Astrocyte of the hippocampus (primary cell): ENCODE measurements at regions not wholly inside any gene's neighbourhood (a gene's known extent, or its start where the extent isn't known, plus 50 kb on each side); places are given as distances from the start of the nearest gene placed in this dataset.
"Not testable (repeated sequence)": the region's sequence is repeated elsewhere in the genome, so short reads cannot be mapped to it uniquely, and the experiment has no call there.

ENCODE experiments used
- DNase-seq: peaks from one replicate; pipeline ENCODE4 v3.0.0; 2011; ENCODE audit warnings: low read depth, low spot score

DNA sequence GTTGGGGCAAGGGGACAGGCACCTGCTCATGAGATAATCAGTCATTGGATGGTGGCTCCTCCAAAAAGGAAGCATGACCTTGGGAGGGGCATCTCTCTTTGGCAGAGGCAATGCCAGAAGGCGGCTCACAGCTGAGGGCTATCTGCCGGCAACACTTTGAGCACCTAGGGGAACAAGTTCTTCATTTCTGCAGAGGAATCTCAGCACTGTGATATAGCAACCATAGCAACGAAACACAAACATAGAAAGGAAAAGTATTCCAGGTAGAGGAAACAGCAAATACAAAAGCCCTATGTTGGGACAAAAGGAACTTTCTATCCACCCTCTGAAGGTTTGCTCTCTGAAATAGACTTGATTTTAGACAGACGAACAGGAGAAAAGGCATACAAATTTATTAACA, 89.1 kb upstream of the NEDD4L start:
- no peak for DNase-seq

- no peak for DNase-seq
These were observed 90.1 kb upstream of the NEDD4L start for GRCh38 chr18:57953883-57954282.

- peak; percentile 51 for DNase-seq
These were observed 91.8 kb upstream of the NEDD4L start for GRCh38 chr18:57951999-57952774.

- DNase-seq, result no peak
These were observed 92.8 kb upstream of the NEDD4L start for GRCh38 chr18:57951117-57951796.

DNA sequence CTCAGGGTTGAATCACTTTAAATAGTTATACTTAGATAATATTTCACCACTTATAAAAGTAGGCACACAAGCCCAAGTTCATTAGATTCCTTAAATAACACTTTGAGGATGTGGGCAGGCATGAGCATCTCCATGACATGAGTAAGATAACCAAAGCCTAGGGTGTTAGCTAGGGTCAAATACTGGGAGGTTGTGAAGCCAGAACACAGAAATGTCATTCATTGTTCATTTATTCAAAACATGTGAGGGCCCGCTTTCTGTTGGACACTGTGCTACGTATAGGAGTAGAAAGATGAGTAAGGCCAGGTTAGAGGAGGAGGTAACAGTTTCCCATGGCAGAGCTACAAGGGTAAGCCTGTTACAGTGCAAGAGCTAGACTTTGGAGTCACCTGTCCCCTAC, 93.5 kb upstream of the NEDD4L start:
- DNase-seq, result no peak

DNA sequence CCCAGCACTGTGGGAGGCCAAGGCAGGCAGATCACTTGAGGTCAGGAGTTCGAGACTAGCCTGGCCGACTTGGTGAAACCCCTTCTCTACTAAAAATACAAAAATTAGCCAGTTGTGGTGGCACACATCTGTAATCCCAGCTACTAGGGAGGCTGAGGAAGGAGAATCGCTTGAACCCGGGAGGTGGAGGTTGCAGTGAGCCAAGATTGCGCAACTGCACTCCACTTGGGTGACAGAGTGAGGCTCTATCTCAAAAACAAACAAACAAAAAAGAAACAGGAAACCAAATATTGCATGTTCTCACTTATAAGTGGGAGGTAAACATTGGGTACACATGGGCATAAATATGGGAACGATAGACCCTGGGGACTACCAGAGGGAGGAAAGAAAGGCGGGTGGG, 94.7 kb upstream of the NEDD4L start:
- not testable (repeated sequence) for DNase-seq

DNA sequence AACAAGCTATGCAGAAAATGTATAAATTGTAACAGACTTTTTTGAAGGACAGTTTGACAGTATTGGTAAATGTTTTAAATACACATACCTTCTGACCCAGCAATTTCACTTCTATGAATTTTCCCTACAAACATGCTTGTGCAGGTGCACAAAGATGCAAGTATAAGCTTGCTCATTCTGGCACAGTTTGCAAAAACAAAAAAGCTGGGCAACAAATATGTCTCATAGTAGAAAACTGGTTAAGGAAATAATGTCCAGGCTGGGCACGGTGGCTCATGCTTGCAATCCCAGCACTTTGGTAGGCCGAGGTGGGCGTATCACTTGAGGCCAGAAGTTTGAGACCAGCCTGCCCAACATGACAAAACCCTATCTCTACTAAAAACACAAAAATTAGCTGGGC, 96.9 kb upstream of the NEDD4L start:
- DNase-seq, result no peak

GRCh38 chr18:57943723-57944122, 100.3 kb upstream of the NEDD4L start:
- DNase-seq, result peak; percentile 21

- no peak for DNase-seq
These were observed 101.5 kb upstream of the NEDD4L start for GRCh38 chr18:57942493-57942892.

GRCh38 chr18:57941841-57942489, 102.1 kb upstream of the NEDD4L start:
- DNase-seq, result no peak

GRCh38 chr18:57940166-57940660, 103.8 kb upstream of the NEDD4L start:
- no peak for DNase-seq

GRCh38 chr18:57934375-57934774, 109.7 kb upstream of the NEDD4L start:
- DNase-seq, result not testable (repeated sequence)

DNA sequence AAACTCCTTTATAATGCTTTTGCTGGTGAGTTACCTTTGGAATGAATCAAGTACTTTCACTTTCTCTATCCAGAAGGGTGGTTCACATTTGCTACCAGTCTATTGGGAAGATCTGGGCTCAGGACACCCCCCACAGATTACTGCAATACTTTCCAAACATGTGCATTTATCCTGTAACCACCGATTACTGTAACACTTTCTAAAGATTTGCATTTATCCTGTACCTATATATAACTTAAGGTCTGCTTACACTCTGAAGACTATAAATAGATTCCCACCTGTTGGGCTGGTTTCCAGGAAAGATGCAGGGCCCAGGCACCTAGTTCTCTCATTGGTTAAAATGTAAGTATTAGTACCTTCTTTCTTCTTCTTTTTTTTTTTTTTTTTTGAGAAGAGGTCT, 113.0 kb upstream of the NEDD4L start:
- DNase-seq, result no peak

DNA sequence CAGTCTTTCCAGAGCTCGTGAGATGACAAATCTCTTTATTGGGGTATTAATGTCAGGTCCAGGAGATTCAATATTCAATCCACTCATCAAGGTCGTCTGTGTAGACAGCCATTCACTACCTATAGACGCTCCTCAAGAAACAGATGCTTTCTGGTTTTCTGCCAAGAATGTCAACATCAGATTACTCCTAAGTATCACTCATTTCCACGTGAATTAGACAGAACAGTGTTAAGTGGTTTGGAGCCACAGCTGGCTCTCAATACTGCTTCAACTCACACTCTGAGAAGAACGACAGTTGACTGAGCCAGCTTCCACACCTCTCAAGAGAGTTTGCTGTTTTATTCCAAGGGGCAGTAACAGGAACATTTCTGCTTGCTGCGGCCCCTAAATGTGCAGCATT, 113.5 kb upstream of the NEDD4L start:
- no peak for DNase-seq

DNA sequence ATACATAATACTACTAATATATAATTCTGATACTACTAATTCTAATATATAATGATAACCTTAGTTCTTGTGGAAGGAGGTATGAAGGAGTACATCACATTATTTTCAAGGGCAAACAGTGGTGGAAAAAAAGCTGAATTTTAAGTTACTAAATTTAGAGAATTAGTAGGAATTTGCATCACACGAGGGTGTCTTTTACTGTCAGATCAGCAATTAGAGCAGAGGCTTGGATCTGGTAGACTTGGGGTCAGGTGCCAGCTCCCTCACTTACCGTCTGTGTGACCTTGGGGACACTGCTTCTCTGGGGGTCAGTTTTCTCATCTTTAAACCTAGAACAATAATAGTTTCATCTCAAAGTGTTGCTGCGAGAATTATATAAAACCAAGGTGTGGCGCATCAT, 114.1 kb upstream of the NEDD4L start:
- DNase-seq, result no peak

DNA sequence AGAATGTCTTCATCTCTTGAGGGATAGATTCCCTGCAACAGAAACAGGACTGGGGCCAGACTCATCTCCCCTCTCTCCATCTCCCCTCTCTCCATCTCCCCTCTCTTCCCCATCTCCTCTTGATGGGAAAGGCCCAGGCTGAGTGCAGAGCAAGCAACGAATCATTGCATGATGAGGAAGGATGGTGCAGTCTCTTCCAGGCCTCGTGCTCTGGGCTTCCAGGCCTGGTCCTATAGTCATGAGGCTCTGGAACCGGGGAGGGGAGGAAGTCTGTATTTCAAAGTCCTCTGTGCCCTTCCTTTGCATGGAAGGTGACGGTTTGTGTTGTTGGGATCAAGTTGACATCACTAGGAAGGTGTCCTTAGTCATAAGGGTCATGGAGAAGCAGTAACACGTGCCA, 115.6 kb upstream of the NEDD4L start:
- DNase-seq, result no peak

DNA sequence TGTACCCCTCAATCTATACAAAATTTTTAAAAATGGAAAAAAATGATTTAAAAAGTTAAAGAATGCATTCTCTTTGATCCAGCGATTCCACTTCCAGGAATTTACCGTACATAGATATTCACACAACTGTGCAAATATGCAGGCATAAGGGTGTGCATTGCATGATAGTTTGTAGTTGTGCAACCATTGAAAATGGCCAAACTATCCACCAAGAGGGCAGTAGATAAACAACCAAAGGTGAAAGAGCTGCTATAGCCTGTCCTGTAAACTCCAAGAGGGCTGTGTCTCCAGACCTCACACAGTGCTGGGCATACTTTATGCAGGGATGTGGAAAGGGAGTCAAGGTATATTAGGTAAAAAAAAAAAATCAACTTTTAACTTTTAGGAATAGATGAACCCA, 116.5 kb upstream of the NEDD4L start:
- no peak for DNase-seq

DNA sequence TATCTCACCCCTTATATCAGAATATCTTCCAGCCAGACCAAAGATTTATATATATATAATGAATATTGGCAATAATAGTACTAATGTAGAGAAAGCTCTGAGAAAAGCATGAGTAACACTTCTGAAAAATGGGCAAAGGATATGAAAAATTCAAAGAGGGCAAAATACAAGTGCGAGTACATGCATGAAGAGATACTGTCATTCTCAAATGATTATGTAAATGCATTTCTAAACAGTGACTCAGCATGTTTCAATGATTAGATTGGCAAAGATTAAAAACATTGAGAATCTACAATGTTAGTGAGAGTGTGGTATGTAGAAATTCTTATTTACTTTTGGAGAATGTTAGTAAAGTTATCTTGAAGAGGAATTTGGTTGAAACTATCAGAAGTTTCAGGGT, 118.3 kb upstream of the NEDD4L start:
- DNase-seq, result peak; percentile 18

DNA sequence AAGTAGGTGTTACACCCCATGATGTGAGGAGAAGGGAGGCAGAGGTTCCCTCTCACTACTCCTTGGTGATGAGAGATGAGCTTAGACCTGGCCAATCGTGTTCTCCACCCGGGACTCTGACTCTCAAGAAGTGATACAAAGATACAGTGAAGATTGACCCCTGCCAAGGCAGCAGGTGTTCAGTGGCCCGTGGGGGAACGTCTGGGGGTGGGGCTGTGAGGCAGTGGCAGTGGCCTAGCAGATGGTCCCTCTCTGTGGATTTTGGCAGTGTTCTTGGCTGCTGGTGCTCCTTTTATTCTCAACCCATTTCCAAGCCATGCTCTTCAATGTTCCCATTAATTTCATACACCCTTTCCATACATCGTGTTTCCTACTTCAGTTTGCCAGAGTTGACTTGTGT, 120.4 kb upstream of the NEDD4L start:
- no peak for DNase-seq

- DNase-seq, result no peak
These were observed 119.8 kb upstream of the ATP8B1 start for GRCh38 chr18:57922885-57923284.

DNA sequence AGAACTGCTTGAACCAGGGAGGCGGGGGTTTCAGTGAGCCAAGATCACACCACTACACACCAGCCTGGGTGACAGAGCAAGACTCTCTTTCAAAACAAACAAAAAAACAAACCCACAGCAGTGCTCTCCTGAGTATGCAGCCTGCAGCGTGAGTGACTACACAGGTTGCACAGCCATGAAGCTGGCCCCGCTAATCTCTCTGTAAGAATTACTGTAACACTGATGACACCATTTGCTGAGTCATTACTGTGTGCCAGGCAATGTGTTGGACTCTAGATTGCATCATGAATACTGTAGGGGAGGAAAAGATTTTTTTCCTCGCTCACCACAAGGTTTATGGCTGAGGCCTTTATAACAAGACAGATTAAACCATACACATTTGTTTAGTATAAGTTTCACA, 118.6 kb upstream of the ATP8B1 start:
- no peak for DNase-seq

GRCh38 chr18:57920036-57920435, 116.9 kb upstream of the ATP8B1 start:
- DNase-seq, result no peak

GRCh38 chr18:57918601-57919000, 115.5 kb upstream of the ATP8B1 start:
- no peak for DNase-seq
